GM20431 (cell line): ENCODE measurements at regions not wholly inside any gene's neighbourhood (a gene's known extent, or its start where the extent isn't known, plus 50 kb on each side); places are given as distances from the start of the nearest gene placed in this dataset.
"Not testable (repeated sequence)": the region's sequence is repeated elsewhere in the genome, so short reads cannot be mapped to it uniquely, and the experiment has no call there.

Source experiments
- in situ Hi-C: fragments of 300-500 bp; cut with MseI, MboI; formaldehyde crosslinking; loops from one replicate; pipeline ENCODE4 v1.15.0; 2020; ENCODE audit warnings: low sequenced_read_pairs; ENCODE audit not compliant: unreplicated experiment

GRCh38 chr7:65509368-65510186 is 135.9 kb downstream of the ZNF92 start:
- in situ Hi-C loops = no loop called here

GRCh38 chr7:65510187-65510538 is 136.5 kb downstream of the ZNF92 start:
- in situ Hi-C loops = not testable (repeated sequence)

- in situ Hi-C loops = not testable (repeated sequence)
Measured at GRCh38 chr7:65519751-65520150, 146.1 kb downstream of the ZNF92 start.

GRCh38 chr7:65545465-65546161 is 172.0 kb downstream of the ZNF92 start:
- in situ Hi-C loops = not testable (repeated sequence)

- in situ Hi-C loops = not testable (repeated sequence)
Measured at GRCh38 chr7:65549589-65550443, 176.2 kb downstream of the ZNF92 start.

GRCh38 chr7:65550444-65550809 is 176.8 kb downstream of the ZNF92 start:
- in situ Hi-C loops = not testable (repeated sequence)

GRCh38 chr7:65551042-65551441 is 177.4 kb downstream of the ZNF92 start:
- in situ Hi-C loops = not testable (repeated sequence)

- in situ Hi-C loops = not testable (repeated sequence)
Measured at GRCh38 chr7:65554553-65555476, 181.2 kb downstream of the ZNF92 start.

- in situ Hi-C loops = not testable (repeated sequence)
Measured at GRCh38 chr7:65558584-65558983, 184.9 kb downstream of the ZNF92 start.

- in situ Hi-C loops = not testable (repeated sequence)
Measured at GRCh38 chr7:65561786-65562372, 188.2 kb downstream of the ZNF92 start.

- in situ Hi-C loops = not testable (repeated sequence)
Measured at GRCh38 chr7:65562522-65562921, 188.9 kb downstream of the ZNF92 start.

GRCh38 chr7:65563333-65563732 is 189.7 kb downstream of the ZNF92 start:
- in situ Hi-C loops = not testable (repeated sequence)

GRCh38 chr7:65568226-65568625 is 194.6 kb downstream of the ZNF92 start:
- in situ Hi-C loops = not testable (repeated sequence)

GRCh38 chr7:65570990-65571389 is 197.3 kb downstream of the ZNF92 start:
- in situ Hi-C loops = not testable (repeated sequence)

GRCh38 chr7:65572581-65572980 is 198.9 kb downstream of the ZNF92 start:
- in situ Hi-C loops = not testable (repeated sequence)

GRCh38 chr7:65576370-65576769 is 202.7 kb downstream of the ZNF92 start:
- in situ Hi-C loops = not testable (repeated sequence)

GRCh38 chr7:65582518-65583119 is 209.0 kb downstream of the ZNF92 start:
- in situ Hi-C loops = not testable (repeated sequence)

- in situ Hi-C loops = not testable (repeated sequence)
Measured at GRCh38 chr7:65602495-65602894, 228.8 kb downstream of the ZNF92 start.

GRCh38 chr7:65609131-65609530 is 235.5 kb downstream of the ZNF92 start:
- in situ Hi-C loops = no loop called here
